ENCODE measurements at regions not wholly inside any gene's neighbourhood (a gene's known extent, or its start where the extent isn't known, plus 50 kb on each side); places are given as distances from the start of the nearest gene placed in this dataset.

DNA sequence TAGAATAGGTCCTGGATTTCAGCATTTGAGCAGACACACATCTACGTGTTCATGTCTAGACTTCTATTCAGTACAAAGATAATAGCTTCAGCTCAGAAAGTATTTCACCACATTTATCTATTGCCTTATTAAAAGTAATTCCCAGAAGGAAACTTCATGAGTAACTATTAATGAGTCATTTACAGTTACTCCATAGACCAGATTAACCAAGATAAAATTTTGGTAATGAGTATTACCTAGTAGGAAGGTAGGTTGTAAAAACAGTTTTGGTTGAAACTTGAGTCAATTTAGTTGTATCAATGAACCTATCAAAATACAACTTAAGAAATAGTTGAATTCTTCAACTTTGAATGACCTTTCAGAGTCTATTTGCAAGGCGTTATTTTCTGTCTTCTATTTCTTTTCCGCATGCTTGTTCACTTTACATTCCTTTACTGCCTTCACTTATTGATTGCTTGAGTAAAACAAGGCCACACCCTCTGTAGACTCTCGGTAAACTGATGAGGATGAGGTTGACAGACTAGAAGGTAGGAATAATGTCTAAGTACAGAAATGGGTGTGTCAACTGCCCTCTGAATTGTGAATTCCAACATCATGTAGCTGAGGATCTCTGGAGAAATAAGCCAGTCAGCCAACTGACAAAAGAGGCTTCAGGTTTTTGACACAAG lies 1165.6 kb upstream of the ZEB2 start:
- TF ChIP-seq, protein P1, sequence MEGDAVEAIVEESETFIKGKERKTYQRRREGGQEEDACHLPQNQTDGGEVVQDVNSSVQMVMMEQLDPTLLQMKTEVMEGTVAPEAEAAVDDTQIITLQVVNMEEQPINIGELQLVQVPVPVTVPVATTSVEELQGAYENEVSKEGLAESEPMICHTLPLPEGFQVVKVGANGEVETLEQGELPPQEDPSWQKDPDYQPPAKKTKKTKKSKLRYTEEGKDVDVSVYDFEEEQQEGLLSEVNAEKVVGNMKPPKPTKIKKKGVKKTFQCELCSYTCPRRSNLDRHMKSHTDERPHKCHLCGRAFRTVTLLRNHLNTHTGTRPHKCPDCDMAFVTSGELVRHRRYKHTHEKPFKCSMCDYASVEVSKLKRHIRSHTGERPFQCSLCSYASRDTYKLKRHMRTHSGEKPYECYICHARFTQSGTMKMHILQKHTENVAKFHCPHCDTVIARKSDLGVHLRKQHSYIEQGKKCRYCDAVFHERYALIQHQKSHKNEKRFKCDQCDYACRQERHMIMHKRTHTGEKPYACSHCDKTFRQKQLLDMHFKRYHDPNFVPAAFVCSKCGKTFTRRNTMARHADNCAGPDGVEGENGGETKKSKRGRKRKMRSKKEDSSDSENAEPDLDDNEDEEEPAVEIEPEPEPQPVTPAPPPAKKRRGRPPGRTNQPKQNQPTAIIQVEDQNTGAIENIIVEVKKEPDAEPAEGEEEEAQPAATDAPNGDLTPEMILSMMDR (IDR thresholded peaks at IDR 0.05; ENCODE audit: insufficient read depth, low read length, severe bottlenecking) = no peak
- DNase-seq (ENCODE audit: low read depth) (peak; percentile 96), FAIRE-seq (no peak)
- H3K36me3 ChIP-seq (ENCODE audit: control insufficient read depth, insufficient read depth, low read length) = no peaks in the 10 kb centered on the region
- no peak overlapping the region for H3K4me3 ChIP-seq (ENCODE audit: low read depth, low read length)
- no peaks in the 10 kb centered on the region for H3K27me3 ChIP-seq (ENCODE audit: control insufficient read depth, insufficient read depth, low read length)

DNA sequence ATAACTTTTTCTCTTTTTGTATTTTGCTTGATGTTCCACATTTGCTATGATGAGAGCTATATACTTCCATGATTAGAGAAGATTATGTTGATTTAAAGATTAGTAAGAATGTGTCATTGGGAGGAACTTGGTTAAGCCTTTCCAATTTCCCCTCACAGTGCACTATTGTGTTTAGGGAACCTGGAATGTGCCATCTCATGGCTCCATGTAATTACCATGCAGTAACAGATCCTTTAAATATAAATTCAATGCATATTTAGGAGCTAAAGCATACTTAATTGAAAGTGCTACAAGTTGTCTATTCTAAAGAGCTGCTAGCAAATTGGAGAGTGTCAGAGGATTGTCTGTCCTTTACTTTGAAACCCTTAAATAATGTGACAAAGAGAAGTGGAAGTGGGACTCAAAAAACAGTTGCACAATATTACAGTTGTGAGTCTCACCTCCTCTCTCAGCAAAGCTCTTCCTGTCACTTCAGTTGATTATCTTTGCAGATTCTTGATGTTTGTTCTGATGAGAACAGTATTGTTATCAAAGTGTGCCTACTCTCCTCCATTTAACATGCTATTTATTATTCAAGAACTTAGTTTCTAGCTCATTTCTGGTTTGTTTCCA lies 1162.7 kb upstream of the ZEB2 start:
- FAIRE-seq (no peak), DNase-seq (ENCODE audit: low read depth) (peak; percentile 92)
- no peaks in the 10 kb centered on the region for H3K36me3 ChIP-seq (ENCODE audit: control insufficient read depth, insufficient read depth, low read length)
- TF ChIP-seq, protein P1 (IDR thresholded peaks at IDR 0.05; ENCODE audit: insufficient read depth, low read length, severe bottlenecking) = no peak
- H3K4me3 ChIP-seq (ENCODE audit: low read depth, low read length) = no peak overlapping the region
- H3K27me3 ChIP-seq (ENCODE audit: control insufficient read depth, insufficient read depth, low read length) = no peaks in the 10 kb centered on the region

DNA sequence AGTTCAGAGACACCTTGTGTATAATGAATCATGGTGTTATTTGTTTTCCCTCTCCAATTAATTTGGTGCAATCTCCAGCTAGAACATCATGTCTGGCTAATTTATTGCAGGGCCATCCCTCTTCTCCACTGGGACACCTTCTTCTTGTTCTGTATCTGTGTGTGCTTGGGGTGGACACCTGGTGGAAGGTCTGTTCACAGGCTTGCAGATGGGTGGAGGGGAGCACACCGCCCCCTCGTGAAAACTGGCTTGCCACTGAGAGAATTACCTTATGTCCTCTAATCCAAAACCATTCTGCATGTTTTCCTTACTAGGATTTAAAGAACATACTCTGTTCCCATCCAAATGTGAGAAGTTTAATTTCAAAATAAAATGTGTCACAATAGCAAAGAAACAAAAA lies 1160.4 kb upstream of the ZEB2 start:
- no peaks in the 10 kb centered on the region for H3K27me3 ChIP-seq (ENCODE audit: control insufficient read depth, insufficient read depth, low read length)
- FAIRE-seq = no peak
- TF ChIP-seq, protein P1 (IDR thresholded peaks at IDR 0.05; ENCODE audit: insufficient read depth, low read length, severe bottlenecking) = no peak
- H3K4me3 ChIP-seq (ENCODE audit: low read depth, low read length) = no peak overlapping the region
- no peak for DNase-seq (ENCODE audit: low read depth)
- no peaks in the 10 kb centered on the region for H3K36me3 ChIP-seq (ENCODE audit: control insufficient read depth, insufficient read depth, low read length)

DNA sequence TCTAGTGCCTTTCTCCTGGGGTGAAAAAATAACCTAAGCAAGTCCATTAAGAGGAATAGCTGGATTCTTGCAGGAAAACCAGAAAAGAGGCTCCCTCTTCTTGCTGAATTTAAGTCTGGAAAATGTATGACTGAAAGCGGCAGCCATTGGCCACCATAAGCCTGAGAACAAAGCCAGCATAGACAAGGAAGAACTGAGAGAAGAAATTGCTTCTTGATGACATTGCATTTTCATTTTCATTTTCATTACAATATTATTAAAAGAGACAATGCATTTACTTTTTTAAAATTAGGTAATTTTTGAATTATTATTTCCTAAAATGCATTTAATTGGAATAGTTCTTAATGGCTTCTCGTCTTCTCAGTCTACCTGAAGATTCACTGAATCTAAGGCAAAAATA lies 1157.5 kb upstream of the ZEB2 start:
- TF ChIP-seq, protein P1 (IDR thresholded peaks at IDR 0.05; ENCODE audit: insufficient read depth, low read length, severe bottlenecking) = no peak
- no peaks in the 10 kb centered on the region for H3K36me3 ChIP-seq (ENCODE audit: control insufficient read depth, insufficient read depth, low read length)
- FAIRE-seq (no peak), DNase-seq (ENCODE audit: low read depth) (no peak)
- H3K4me3 ChIP-seq (ENCODE audit: low read depth, low read length) = no peak overlapping the region
- H3K27me3 ChIP-seq (ENCODE audit: control insufficient read depth, insufficient read depth, low read length) = no peaks in the 10 kb centered on the region

DNA sequence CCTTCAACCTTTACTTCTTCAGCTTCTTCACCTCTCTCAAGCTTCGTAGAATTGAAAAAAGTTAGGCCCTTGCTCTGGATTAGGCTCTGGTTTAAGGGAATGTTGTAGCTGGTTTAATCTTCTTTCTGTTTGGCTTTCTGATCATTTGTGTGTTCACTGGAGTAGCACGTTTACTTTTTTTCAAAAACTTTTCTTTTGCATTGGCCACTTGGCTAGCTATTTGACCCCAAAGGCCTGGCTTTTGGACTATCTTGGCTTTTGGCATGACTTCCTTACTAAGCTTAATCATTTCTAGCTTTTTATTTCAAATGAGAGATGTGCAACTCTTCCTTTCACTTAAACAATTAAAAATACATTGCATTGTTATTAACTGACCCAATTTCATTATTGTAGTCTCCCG lies 1154.8 kb upstream of the ZEB2 start:
- DNase-seq (ENCODE audit: low read depth) (no peak), FAIRE-seq (no peak)
- Histone ChIP-seq H3K36me3 (ENCODE audit: control insufficient read depth, insufficient read depth, low read length) (no peaks in the 10 kb centered on the region), H3K4me3 (ENCODE audit: low read depth, low read length) (no peak overlapping the region), H3K27me3 (ENCODE audit: control insufficient read depth, insufficient read depth, low read length) (no peaks in the 10 kb centered on the region)
- TF ChIP-seq, protein P1 (IDR thresholded peaks at IDR 0.05; ENCODE audit: insufficient read depth, low read length, severe bottlenecking) = no peak

DNA sequence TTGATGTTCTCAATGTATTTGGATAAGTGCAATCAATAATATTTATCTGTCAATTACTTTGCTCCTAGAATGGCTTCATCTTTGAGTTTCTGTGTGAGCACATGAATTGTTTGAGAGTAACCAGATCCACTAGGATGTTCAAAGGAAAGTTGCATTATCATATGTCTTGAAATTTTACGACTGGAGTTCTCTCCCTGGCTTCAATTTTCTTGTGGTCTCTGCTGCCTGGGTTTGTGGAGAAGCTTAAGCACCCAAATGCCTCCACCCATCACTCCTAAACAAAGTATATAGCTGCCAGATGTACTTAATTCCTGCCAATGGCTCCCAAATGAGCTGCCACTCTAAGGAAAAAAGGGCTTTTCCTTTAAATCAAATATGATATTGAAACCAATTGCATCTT lies 1149.4 kb upstream of the ZEB2 start:
- TF ChIP-seq, protein P1 (IDR thresholded peaks at IDR 0.05; ENCODE audit: insufficient read depth, low read length, severe bottlenecking) = no peak
- FAIRE-seq = no peak
- H3K4me3 ChIP-seq (ENCODE audit: low read depth, low read length) = no peak overlapping the region
- no peaks in the 10 kb centered on the region for H3K36me3 ChIP-seq (ENCODE audit: control insufficient read depth, insufficient read depth, low read length)
- DNase-seq (ENCODE audit: low read depth) = no peak
- no peaks in the 10 kb centered on the region for H3K27me3 ChIP-seq (ENCODE audit: control insufficient read depth, insufficient read depth, low read length)

Data from bronchial epithelial cell (primary cell).